ENCODE measurements at regions not wholly inside any gene's neighbourhood (a gene's known extent, or its start where the extent isn't known, plus 50 kb on each side); places are given as distances from the start of the nearest gene placed in this dataset.

GRCh38 chr18:66838340-66838987 is 234.6 kb upstream of the CDH19 start:
- no peak overlapping the region for H3K4me3 ChIP-seq (ENCODE audit: low read depth in 1 of 3, low read length in 3 of 3)
- H3K9ac ChIP-seq (ENCODE audit: low read depth in 1 of 2, low read length in 2 of 2) = no peak overlapping the region
- WGBS = 75% methylated on average over 4 of the region's 4 CpGs
- no peak for TF ChIP-seq FOXA1 (IDR thresholded peaks at IDR 0.05)
- no peak for TF ChIP-seq HNF4G (IDR thresholded peaks at IDR 0.05)
- TF ChIP-seq ZBTB33 (IDR thresholded peaks at IDR 0.05) = no peak
- no peak for TF ChIP-seq GABPA (IDR thresholded peaks at IDR 0.05 in 1 of 2, conservative IDR thresholded peaks at IDR 0.05 in 1 of 2)
- no peak for TF ChIP-seq NR2F2 (IDR thresholded peaks at IDR 0.05)
- no peak for TF ChIP-seq TAF1 (conservative IDR thresholded peaks at IDR 0.05)
- no peak for DNase-seq (ENCODE audit: low spot score)
- H3K4me1 ChIP-seq (ENCODE audit: control insufficient read depth in 4 of 4, insufficient read depth in 4 of 4, low read length in 3 of 4) = no peaks in the 10 kb centered on the region
- H3K27ac ChIP-seq (ENCODE audit: low read depth in 1 of 2, low read length in 2 of 2) = no peak overlapping the region
- no peaks in the 10 kb centered on the region for H3K9me3 ChIP-seq (ENCODE audit: control insufficient read depth in 4 of 4, low read length in 3 of 4)
- H3K36me3 ChIP-seq (ENCODE audit: control insufficient read depth in 4 of 4, insufficient read depth in 3 of 4, low read depth in 1 of 4, low read length in 3 of 4) = no peaks in the 10 kb centered on the region
- no peaks in the 10 kb centered on the region for H3K27me3 ChIP-seq (ENCODE audit: control insufficient read depth in 4 of 4, insufficient read depth in 4 of 4, low read length in 3 of 4)

- no peaks in the 10 kb centered on the region for H3K9me3 ChIP-seq (ENCODE audit: control insufficient read depth in 4 of 4, low read length in 3 of 4)
- TF ChIP-seq EGR1 (IDR thresholded peaks at IDR 0.05; ENCODE audit: low read depth in 2 of 2) = no peak
- no peak for TF ChIP-seq FOXA1 (IDR thresholded peaks at IDR 0.05)
- no peak for TF ChIP-seq YY1 (IDR thresholded peaks at IDR 0.05)
- no peak for TF ChIP-seq CTCF (IDR thresholded peaks at IDR 0.05; ENCODE audit: low read depth, low read length, missing input control)
- TF ChIP-seq REST (IDR thresholded peaks at IDR 0.05) = no peak
- TF ChIP-seq RAD21 (IDR thresholded peaks at IDR 0.05) = no peak
- no peak for TF ChIP-seq TAF1 (conservative IDR thresholded peaks at IDR 0.05)
- TF ChIP-seq NR2F2 (IDR thresholded peaks at IDR 0.05) = no peak
- no peak for TF ChIP-seq MAX (IDR thresholded peaks at IDR 0.05)
- no peak for TF ChIP-seq ZBTB33 (IDR thresholded peaks at IDR 0.05)
- no peak for TF ChIP-seq FOXA2 (IDR thresholded peaks at IDR 0.05)
- no peak for TF ChIP-seq GABPA (IDR thresholded peaks at IDR 0.05 in 1 of 2, conservative IDR thresholded peaks at IDR 0.05 in 1 of 2)
- no peak for TF ChIP-seq SP1 (IDR thresholded peaks at IDR 0.05)
- H3K4me3 ChIP-seq (ENCODE audit: low read depth in 1 of 3, low read length in 3 of 3) = no peak overlapping the region
- H3K27ac ChIP-seq (ENCODE audit: low read depth in 1 of 2, low read length in 2 of 2) = no peak overlapping the region
- no peaks in the 10 kb centered on the region for H3K27me3 ChIP-seq (ENCODE audit: control insufficient read depth in 4 of 4, insufficient read depth in 4 of 4, low read length in 3 of 4)
- no peak for DNase-seq (ENCODE audit: low spot score)
- 57% methylated on average over 4 of the region's 4 CpGs for WGBS
- H3K4me1 ChIP-seq (ENCODE audit: control insufficient read depth in 4 of 4, insufficient read depth in 4 of 4, low read length in 3 of 4) = no peaks in the 10 kb centered on the region
- no peak overlapping the region for H3K9ac ChIP-seq (ENCODE audit: low read depth in 1 of 2, low read length in 2 of 2)
- H3K36me3 ChIP-seq (ENCODE audit: control insufficient read depth in 4 of 4, insufficient read depth in 3 of 4, low read depth in 1 of 4, low read length in 3 of 4) = no peaks in the 10 kb centered on the region
Observed at GRCh38 chr18:66833646-66834045, 229.8 kb upstream of the CDH19 start.

Data from liver (tissue), 8 donors.